NT2/D1 (cell line): ENCODE measurements at regions not wholly inside any gene's neighbourhood (a gene's known extent, or its start where the extent isn't known, plus 50 kb on each side); places are given as distances from the start of the nearest gene placed in this dataset.

Source experiments
- DNase-seq: peaks from one replicate; pipeline ENCODE4 v3.0.0-alpha.2; 2011; ENCODE audit warnings: low read depth, low spot score
- H3K27me3 ChIP-seq: 2 replicates; pipeline ENCODE4 v1.6.0; 2011; ENCODE audit warnings: mild to moderate bottlenecking; ENCODE audit not compliant: insufficient read length, insufficient read depth
- H3K36me3 ChIP-seq: 2 replicates; pipeline ENCODE4 v1.6.1; 2011; ENCODE audit warnings: mild to moderate bottlenecking, low read length, mixed read lengths; ENCODE audit not compliant: insufficient read depth, insufficient read length
- H3K4me1 ChIP-seq: 2 replicates; pipeline ENCODE4 v1.5.1; 2011; ENCODE audit not compliant: insufficient read depth, insufficient read length
- H3K4me3 ChIP-seq: 2 replicates; pipeline ENCODE4 v1.5.1; 2011; ENCODE audit warnings: low read depth; ENCODE audit not compliant: insufficient read length
- H3K9ac ChIP-seq: 2 replicates; pipeline ENCODE4 v1.6.0; 2011; ENCODE audit warnings: low read depth; ENCODE audit not compliant: insufficient read length
- H3K9me3 ChIP-seq: 2 replicates; pipeline ENCODE4 v1.5.1; 2011; ENCODE audit warnings: mild to moderate bottlenecking, low read length; ENCODE audit not compliant: insufficient read depth
- SUZ12 ChIP-seq: IDR thresholded peaks from 2 replicates; pipeline ENCODE4 v1.6.1; 2011; ENCODE audit not compliant: insufficient read length, insufficient read depth; ENCODE audit errors: extremely low read depth
- YY1 ChIP-seq: IDR thresholded peaks from 2 replicates; pipeline ENCODE4 v1.6.1; 2011; ENCODE audit not compliant: insufficient read length, insufficient read depth
- ZNF274 ChIP-seq: IDR thresholded peaks from 2 replicates; pipeline ENCODE4 v1.6.1; 2011; ENCODE audit warnings: mild to moderate bottlenecking, low read depth, low read length

DNA sequence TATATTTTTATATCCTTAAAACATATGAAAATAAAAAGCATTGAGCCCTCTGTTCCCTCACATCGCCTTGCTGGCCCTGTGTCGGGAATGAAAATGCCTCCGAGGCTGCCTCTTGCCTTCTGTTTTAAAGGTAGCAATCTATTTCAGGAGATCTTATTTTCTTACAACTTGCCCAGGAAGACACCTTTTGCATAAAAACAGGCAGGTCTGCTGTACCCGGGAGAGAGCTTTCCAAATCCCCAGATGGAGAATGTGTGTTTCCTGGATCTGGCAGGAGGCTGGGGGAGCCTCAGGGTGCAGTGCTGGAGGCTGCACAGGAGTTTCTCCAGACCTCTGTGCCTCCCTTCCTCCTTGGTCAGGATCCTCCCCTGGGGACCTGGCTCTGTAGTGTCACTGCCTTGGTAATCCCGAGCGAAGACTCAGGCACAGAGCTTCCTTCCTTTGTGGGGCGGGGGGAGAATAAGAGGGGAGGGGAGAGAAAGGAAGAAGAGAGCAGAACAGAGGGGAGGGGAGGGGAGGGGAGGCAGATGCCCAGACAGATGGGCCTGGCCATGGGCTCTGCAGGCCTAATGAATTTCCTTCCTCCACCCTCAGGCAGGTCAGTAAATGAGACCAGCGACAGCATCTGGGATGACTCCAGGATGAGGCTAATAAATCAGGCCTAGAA lies 104.0 kb upstream of the BOD1 start:
- Histone ChIP-seq H3K36me3 (no peaks in the 10 kb centered on the region), H3K4me3 (no peak overlapping the region), H3K4me1 (peaks cover 6% of the 10 kb centered on the region), H3K9me3 (no peaks in the 10 kb centered on the region), H3K27me3 (no peaks in the 10 kb centered on the region), H3K9ac (peak overlapping the region; percentile 16)
- TF ChIP-seq ZNF274 (no peak), YY1 (no peak), SUZ12 (no peak)
- no peak for DNase-seq

DNA sequence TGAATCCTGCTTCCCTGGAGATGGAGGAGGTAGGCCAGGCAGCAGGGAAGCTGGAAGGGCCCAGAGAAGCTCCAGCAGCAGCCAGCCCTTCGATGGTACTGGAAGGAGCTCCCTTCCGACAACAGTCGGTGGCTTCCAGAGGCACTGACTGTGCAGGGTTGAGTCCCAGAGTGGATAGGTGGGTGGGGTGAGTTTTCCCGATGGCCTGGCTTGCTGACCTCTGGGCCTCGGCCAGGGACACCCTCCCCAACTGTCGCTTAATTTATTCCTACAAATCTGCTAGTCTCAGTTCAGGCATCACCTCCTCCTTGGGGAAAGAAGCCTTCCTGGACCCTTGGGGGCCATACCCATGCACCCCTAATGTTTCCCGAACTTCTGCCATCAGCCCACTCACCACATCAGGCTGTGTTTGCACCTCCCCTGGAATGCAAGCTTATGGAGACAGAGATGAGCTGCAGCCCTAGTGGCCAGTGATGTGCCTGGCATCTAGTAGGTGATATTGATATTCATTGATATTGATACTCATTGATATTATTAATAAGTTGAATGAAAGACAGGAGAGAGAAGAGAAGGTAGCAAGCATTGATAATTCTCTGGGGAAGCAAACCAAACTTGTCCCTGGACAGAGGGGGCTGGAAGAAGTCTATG lies 104.6 kb upstream of the BOD1 start:
- Histone ChIP-seq H3K36me3 (no peaks in the 10 kb centered on the region), H3K9me3 (no peaks in the 10 kb centered on the region), H3K4me3 (no peak overlapping the region), H3K4me1 (peaks cover 6% of the 10 kb centered on the region), H3K9ac (peak overlapping the region; percentile 16), H3K27me3 (no peaks in the 10 kb centered on the region)
- no peak for TF ChIP-seq ZNF274
- TF ChIP-seq YY1 = no peak
- TF ChIP-seq SUZ12 = no peak
- no peak for DNase-seq

DNA sequence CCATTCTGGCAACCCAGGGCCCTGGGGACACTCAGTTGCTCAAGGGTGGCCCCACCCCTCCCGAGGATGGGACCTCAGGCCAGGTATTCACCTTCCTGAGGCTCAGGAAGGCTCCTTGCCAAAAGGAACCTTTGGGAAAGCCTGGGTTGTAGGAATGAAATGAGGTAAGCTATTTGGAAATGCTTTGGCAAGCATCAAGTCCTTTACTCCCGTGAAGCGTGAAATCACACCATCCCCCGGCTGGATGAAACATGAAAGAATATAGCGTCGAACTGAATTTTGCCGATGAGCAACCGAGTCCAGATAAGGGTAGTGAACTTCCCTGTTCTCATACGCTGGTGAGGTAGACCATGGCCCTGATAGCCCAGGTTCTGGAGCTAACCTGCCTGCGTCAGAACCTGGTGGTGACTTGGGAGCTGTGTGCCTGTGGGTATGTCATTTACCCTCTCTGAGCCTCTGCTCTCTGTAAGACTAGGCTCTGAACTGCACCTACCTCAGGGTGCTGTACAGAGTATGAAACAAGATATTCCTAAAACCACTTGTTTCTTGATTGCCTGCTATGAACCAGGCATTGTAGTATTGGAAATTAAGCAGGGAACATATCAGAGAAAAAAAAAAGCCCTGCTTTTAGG lies 105.3 kb upstream of the BOD1 start:
- Histone ChIP-seq H3K9ac (no peak overlapping the region), H3K9me3 (no peaks in the 10 kb centered on the region), H3K36me3 (no peaks in the 10 kb centered on the region), H3K4me1 (peaks cover 6% of the 10 kb centered on the region), H3K4me3 (no peak overlapping the region), H3K27me3 (no peaks in the 10 kb centered on the region)
- TF ChIP-seq ZNF274 = no peak
- TF ChIP-seq SUZ12 = no peak
- TF ChIP-seq YY1 = no peak
- DNase-seq = no peak

DNA sequence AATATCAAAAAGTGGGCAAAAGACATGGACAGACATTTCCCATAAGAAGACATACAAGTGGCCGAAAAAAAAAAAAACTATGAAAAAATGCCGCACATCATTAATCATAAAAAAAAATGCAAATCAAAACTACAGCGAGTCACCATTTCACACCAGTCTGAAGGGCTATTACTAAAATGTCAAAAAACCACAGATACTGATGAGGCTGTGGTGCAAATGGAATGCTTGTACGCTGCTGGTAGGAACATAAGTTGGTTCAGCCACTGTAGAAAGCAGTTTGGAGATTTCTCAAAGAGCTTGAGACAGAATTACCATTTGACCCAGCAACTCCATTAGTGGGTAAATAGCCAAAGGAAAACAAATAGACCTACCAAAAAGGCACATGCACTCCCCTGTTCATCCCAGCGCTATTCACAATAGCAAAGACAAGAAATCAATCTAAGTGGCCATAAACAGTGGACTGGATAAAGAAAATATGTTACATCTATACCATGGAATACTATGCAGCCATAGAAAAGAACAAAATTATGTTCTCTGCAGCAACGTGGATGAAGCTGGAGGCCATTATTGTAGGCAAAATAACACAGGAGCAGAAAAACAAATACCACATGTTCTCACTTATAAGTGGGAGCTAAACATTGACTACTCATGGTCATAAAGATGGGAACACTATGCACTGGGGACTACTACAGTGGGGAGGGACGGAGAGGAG lies 110.6 kb upstream of the BOD1 start:
- Histone ChIP-seq H3K4me3 (no peak overlapping the region), H3K36me3 (no peaks in the 10 kb centered on the region), H3K9ac (no peak overlapping the region), H3K9me3 (no peaks in the 10 kb centered on the region), H3K27me3 (no peaks in the 10 kb centered on the region), H3K4me1 (peaks cover 4% of the 10 kb centered on the region)
- TF ChIP-seq SUZ12 (no peak), ZNF274 (no peak), YY1 (no peak)
- no peak for DNase-seq

DNA sequence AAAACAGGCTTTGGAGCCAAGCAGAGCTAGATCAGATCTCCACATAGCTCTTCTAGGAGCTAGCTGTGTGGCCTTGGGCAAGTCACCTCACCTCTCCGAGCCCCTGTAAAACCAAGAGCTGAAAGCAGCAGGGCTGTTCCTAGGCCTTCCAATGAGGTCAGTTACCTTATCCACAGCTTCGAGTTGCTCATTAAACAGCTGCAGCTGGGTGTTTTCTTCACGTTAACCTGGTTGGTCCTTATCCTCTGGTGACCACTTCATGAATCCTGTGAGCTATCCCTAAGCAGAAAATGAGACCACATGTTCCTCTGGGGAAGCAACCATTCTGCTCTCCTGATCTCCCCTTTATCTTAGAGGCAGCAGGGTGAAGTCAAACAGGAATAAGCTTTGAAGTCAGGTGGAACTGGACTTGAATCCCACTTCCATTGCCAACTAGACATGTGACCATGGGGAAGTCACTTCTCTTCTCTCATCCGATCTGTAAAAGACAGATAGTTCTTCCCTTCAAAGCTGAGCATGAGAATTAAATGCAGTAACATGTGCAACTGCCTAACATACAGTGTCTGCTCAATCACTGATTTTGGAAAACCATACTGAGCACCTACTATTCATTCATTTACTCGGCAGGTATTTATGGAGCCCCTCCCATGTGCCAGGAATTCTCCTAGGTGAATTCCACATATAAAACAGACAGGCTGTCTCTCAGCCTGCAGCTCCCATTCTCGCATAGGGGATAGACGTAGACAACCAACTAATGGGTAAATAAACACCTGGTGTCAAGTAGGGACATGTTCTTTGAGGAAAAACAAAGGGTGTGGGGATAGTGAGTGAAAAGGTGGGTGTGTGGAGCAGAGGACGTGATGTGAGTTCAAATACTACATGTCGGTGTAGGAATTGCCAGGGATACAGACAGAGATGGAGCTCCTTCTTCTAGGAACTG lies 111.7 kb upstream of the BOD1 start:
- Histone ChIP-seq H3K36me3 (no peaks in the 10 kb centered on the region), H3K27me3 (no peaks in the 10 kb centered on the region), H3K4me3 (no peak overlapping the region), H3K9ac (no peak overlapping the region), H3K9me3 (no peaks in the 10 kb centered on the region), H3K4me1 (peaks cover 4% of the 10 kb centered on the region)
- no peak for DNase-seq
- no peak for TF ChIP-seq YY1

DNA sequence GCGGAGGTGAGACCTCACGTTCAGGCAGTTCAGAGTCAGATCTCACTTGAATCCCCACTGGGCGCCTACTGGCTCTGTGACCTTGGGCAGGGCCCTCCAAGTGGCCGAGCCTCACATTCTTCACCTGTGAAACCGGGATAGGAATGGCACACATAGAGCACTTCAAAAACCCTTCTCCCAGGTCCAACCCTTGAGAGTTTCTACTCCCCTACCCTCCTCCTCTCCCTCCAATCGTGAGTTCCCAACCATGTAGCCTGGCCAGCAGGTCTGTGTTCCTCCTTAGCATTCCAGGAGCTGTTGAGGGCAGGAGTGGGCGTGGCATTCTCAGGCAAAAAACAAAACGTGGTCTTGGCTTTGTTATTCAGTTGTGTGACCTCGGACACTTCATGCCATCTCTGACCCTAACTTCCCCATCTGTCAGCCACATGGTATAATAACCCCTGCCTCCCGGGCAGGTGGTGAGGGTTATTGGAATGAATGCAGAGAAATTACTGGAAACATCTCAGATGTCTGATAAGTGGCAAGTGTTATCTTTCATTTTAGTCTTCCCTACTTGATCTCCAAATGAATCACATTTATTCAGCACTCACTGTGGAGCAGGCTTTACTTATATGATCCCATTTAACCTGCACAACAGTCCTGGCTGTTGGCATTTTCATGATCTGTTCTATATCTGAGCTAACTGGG lies 112.8 kb upstream of the BOD1 start:
- no peak overlapping the region for H3K4me3 ChIP-seq
- H3K27me3 ChIP-seq = no peaks in the 10 kb centered on the region
- no peak for DNase-seq
- H3K4me1 ChIP-seq = peaks cover 4% of the 10 kb centered on the region
- no peaks in the 10 kb centered on the region for H3K36me3 ChIP-seq
- H3K9ac ChIP-seq = no peak overlapping the region
- no peak for TF ChIP-seq YY1
- TF ChIP-seq ZNF274 = no peak
- no peak for TF ChIP-seq SUZ12
- no peaks in the 10 kb centered on the region for H3K9me3 ChIP-seq
